GM19025 (cell line): ENCODE measurements at regions not wholly inside any gene's neighbourhood (a gene's known extent, or its start where the extent isn't known, plus 50 kb on each side); places are given as distances from the start of the nearest gene placed in this dataset.

Experiments used
- ATAC-seq: cut with Tn5 transposase; IDR thresholded peaks from one replicate; pipeline ENCODE4 v1.9.1; 2021; ENCODE audit warnings: mild to moderate bottlenecking, low read depth, moderate library complexity; ENCODE audit not compliant: unreplicated experiment

DNA sequence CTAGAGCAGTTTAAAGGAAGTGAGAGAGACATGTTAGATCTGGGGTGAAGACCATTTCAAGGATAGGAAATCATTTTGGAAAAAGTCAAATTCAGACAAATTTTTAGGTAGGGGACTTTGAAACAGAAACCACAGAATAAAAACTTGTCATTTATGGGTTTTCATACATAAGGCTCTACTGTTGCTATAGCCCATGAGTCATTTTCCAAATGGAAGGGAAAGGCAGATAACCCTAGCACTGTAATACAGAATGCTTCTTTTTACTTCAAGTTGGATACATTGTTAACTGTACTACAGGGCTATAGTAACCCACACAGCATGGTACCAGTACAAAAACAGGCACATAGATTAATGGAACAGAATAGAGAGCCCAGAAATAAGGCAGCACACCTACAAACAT is 455.4 kb downstream of the EBF1 start:
- no peak for ATAC-seq

DNA sequence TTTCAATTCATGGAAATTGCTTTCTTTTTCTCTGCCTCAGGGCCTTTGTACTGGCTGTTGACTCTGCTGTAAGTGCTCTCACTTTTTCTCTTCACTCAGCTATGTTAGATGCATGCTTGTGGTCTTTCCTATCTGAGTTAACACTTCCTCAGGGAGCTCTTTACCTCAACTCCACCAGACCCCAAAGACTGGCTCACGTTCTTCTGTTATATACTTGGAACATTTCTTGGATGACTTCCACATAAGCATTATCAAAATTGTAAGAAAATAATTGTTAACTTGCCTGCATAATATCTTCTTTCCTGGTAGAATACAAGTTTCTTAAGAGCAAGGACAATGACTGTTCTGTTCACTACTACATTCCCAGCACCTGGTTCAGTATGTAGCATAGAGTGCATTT is 455.9 kb downstream of the EBF1 start:
- ATAC-seq = no peak

- ATAC-seq = no peak
Measured at GRCh38 chr5:158642879-158643278, 456.8 kb downstream of the EBF1 start.

DNA sequence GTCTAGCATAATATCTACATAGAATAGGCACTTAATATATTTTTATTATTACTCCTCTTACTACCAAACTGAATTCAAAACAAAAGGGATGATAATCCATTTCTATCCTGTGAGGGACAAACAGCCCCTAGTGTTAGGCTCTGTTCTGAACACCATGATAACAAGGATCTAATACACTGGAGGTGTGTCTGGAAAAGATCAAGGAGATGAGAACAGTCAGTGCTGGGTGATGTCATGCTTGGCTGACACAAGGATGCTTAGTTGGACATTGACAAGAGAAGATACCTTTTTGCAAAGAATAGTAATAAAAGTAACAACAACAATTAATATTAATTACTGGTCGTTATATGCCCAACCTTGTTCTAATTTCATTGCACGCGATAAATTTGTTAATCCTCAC is 458.7 kb downstream of the EBF1 start:
- no peak for ATAC-seq

DNA sequence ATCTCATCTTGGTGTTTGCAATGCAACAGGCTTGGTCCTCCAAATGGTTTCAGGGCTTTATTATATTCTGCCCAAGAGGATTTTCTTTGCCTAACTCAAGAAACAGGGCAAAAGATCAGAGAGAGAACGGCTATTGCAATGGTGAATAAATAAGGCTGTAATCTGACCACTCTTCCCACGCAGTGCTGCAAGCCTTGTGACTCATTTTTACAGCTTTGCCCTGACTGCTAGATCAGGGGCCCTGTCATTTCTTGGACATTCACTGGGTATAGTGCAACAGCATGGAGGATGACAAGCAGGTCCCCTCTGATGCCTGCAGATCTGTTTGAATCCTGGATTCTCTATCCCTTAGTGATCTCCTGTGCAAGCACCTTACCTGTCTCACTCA is 459.1 kb downstream of the EBF1 start:
- ATAC-seq = no peak

DNA sequence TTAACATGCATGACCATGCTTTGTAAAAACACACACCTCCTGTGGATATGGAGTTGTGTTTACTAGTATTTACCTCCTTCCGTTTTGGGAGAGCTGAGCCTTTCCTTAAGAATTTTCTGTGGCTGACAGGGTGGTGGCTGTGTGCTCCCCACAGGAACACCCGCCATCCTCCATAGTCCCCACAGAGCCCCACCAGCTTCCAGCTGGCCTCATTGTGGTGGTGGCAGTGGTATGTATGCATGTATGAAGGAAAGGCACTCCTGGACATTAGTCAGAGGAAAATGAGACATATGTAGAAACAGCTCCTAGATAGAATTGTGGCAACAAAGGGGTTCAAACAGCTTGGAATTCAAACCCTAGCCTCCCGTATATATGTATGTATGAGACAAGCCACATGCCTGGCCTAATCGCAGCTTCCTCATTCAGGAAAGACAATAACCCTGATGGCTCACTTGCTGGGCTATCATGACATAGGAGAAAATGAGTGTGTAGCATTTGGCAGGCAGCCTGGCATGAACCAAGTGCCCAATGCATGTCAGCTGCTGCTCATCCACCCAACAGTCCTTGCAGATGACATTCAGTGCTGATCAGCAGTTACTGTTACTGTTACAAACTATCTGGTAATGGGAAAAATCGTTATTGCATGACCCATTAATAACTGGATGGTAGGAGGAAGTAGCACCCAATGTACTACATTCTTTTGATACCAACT is 459.7 kb downstream of the EBF1 start:
- ATAC-seq = no peak

- ATAC-seq = no peak
Measured at GRCh38 chr5:158638396-158638795, 461.3 kb downstream of the EBF1 start.

DNA sequence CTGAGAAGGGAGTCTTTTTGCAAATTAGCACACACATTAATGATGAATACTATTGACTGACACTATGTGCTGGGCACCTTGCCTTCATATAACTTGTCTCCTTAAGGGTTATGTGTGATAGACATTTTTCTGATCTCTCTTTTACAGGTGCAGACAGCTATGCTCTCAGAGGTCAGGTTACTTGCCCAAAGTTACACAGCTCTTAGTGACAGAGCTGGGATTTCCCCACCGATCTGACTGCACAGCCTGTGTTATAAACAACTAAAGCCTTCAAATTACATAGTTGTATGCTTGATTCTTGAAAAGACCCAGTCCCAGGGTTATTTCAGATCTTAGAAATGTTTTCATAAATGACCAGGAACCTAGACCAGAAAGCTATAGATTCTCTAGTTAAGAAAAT is 462.7 kb downstream of the EBF1 start:
- no peak for ATAC-seq

GRCh38 chr5:158635565-158635964 is 464.2 kb downstream of the EBF1 start:
- ATAC-seq = no peak

DNA sequence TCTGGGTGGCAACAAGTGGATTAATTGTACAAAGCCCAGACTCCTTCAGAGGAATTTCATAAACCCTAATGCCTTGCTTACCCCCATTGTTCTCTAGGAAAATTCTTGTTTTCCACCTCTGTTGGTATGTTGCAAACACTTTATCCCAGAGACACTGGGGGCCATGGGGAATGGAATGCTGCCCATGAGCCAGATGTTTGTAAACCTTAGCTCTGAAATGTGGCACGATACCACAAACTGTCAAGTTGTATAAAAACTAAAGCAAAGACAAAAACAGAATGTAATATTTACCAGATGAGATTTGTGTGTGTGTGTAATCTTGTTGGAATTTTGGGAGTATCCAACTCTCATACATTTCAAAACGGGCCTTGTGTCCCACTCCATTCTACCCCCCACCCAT is 465.0 kb downstream of the EBF1 start:
- ATAC-seq = no peak

DNA sequence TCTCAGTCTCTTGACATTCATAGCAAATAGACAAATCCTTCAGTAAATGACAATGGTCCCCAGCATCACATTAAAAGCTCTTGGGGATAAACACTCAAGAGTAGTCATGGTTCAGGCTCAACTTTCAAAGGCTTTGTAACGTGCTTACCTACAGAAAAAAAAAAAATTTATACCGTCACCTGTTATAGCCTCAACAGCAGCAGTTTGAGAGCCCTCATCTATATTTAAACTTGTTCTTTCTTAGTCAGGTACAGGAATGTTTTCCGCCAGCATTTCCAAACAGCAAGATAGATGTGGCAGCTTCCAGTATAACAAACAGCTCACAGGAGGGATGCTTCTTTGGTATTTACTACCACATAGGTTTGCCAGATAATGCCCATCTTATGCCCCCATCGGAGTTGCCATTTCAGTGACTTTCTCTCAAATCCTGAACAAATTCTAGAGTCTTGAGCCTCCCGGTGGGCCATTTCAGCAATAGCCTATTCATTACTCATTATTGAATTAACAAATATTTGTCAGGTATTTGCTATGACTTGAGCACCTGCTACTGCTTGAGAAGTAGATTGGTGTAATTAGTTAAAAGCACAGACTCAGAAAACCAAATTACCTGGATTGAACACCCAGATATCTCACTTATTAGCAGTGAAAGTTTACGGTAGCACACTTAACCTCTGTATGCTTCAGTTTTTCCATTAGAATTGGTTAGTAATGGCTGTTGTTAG is 470.0 kb downstream of the EBF1 start:
- ATAC-seq = no peak

- ATAC-seq = no peak
Measured at GRCh38 chr5:158626718-158627117, 473.0 kb downstream of the EBF1 start.

GRCh38 chr5:158623971-158624370 is 475.7 kb downstream of the EBF1 start:
- ATAC-seq = no peak

- ATAC-seq = no peak
Measured at GRCh38 chr5:158621391-158621790, 478.3 kb downstream of the EBF1 start.

- no peak for ATAC-seq
Measured at GRCh38 chr5:158619083-158619788, 480.5 kb downstream of the EBF1 start.

DNA sequence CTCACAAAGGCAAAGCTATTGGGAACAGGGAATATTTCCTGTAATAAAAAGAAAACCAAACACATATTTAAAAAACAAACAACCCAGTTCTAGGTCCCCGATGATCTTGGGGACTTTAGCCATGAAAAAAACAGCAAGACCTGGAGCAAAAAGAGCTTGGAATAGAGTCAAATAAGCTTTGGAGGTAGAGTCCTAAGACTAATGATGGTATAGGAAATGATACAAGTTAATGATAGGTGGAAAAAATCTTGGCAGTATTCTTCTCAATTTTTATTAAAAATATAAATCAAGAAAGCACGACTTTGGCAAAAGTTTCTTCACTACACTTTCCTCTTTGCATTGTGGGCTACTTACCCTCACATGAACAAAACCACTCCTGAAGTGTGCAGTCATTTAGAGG is 481.5 kb downstream of the EBF1 start:
- ATAC-seq = no peak

DNA sequence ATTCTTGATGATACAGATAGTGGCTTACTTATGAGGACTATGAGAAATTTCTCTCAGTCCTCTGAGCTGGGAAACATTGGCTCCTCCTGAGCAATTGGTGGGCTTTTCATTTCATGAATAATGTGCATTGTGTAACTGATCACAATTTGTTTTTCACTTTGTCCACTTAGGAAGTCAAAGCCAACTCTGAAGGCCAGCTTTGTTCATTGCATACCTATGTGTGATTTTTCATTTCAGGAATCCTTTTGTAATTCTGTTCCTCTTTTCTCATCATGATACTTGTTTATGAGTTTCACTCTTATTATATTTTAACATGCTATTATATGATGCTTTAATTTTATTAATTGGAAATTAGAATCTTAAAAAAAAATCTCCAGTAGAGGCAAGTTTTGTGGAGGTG is 483.0 kb downstream of the EBF1 start:
- no peak for ATAC-seq

GRCh38 chr5:158614951-158615350 is 484.8 kb downstream of the EBF1 start:
- ATAC-seq = no peak

DNA sequence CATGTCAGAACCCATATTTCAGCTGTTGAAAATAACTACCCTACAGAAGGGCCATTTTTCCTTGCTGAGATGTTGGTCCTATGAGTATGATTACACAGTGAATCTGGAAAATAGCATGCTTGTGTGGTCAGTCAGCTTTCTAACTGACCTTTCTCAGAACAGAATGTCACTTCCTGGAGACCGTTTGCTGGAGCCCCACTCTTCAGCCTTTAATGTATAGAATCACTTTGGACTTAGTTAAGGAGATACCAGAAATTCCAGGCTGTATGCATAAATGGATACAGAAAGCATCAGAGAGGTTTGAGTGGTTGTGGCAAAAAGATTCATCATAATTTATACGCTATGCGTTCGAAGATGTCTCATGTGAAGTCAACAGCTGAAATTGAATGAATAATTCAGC is 488.1 kb downstream of the EBF1 start:
- no peak for ATAC-seq

- ATAC-seq = no peak
Measured at GRCh38 chr5:158610051-158610415, 489.7 kb downstream of the EBF1 start.

DNA sequence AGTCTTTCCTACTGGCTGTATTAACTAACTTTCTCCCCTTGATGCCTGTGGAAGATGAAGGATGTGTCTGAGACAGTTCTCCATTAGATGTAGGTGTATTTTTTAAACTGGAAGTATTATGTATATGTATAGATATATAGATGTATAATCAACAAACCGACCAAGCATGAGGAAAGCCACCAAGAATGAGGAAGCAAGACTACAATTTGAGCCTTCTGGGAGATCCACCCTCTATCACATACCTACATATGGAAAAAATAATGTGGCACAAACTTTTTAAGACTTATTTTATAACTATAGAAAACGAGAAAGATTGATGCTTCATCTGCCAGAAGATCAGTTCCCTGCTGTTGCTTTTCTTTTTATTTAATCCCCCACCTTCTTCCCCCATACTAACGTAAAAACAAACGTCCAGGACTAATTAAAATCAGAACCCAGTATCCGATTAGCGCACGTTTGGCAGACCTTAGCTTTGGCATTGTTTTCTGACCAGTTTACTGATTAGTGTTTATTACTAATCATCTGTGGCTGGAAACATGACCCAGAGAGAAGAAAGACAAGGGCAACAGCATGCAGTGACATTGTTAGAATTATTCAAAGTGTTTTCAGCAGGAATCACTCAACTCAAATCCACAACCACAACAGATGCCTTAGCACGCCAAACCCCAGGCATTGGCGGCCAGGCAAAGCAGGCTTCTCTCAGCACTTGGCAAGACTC is 490.2 kb downstream of the EBF1 start:
- no peak for ATAC-seq
